ENCODE measurements at regions not wholly inside any gene's neighbourhood (a gene's known extent, or its start where the extent isn't known, plus 50 kb on each side); places are given as distances from the start of the nearest gene placed in this dataset.
"Not testable (repeated sequence)": the region's sequence is repeated elsewhere in the genome, so short reads cannot be mapped to it uniquely, and the experiment has no call there.

- WGBS: 54% methylated on average over 5 of the region's 5 CpGs
- Histone ChIP-seq H3K4me3 (ENCODE audit: low read length) (no peak overlapping the region), H3K9me3 (ENCODE audit: control insufficient read depth, low read length) (no peaks in the 10 kb centered on the region), H3K27ac (ENCODE audit: low read length) (no peak overlapping the region), H3K27me3 (ENCODE audit: control insufficient read depth, insufficient read depth) (no peaks in the 10 kb centered on the region), H3K4me1 (ENCODE audit: control insufficient read depth, insufficient read depth, low read length) (no peaks in the 10 kb centered on the region)
- no peak for ATAC-seq
- intact Hi-C loops (cut with DNase I): loop anchor here in 1 of 4 donors (5.0 kb wide), 1 partner anchor 62 kb away; no protein-coding TSS in a partner anchor
- no peak for DNase-seq
Observed at GRCh38 chr17:20930081-20930760, 112.6 kb downstream of the USP22 start.

- not testable (repeated sequence) for H3K4me3 ChIP-seq (ENCODE audit: low read length); DNase-seq; ATAC-seq; H3K4me1 ChIP-seq (ENCODE audit: control insufficient read depth, insufficient read depth, low read length); H3K9me3 ChIP-seq (ENCODE audit: control insufficient read depth, low read length); H3K27ac ChIP-seq (ENCODE audit: low read length); H3K27me3 ChIP-seq (ENCODE audit: control insufficient read depth, insufficient read depth)
- intact Hi-C loops (cut with DNase I): loop anchor here in 1 of 4 donors (5.0 kb wide), 1 partner anchor 59 kb away; no protein-coding TSS in a partner anchor
- 95% methylated on average over 3 of the region's 3 CpGs for WGBS
Observed at GRCh38 chr17:20933040-20933439, 109.8 kb downstream of the USP22 start.

- Histone ChIP-seq H3K4me1 (ENCODE audit: control insufficient read depth, insufficient read depth, low read length) (no peaks in the 10 kb centered on the region), H3K27me3 (ENCODE audit: control insufficient read depth, insufficient read depth) (no peaks in the 10 kb centered on the region), H3K27ac (ENCODE audit: low read length) (no peak overlapping the region), H3K4me3 (ENCODE audit: low read length) (no peak overlapping the region), H3K9me3 (ENCODE audit: control insufficient read depth, low read length) (no peaks in the 10 kb centered on the region)
- ATAC-seq: no peak
- no peak for DNase-seq
- intact Hi-C loops (cut with DNase I): loop anchor here in 1 of 4 donors (5.0 kb wide), 1 partner anchor 58 kb away; no protein-coding TSS in a partner anchor
Observed at GRCh38 chr17:20934288-20934687, 108.5 kb downstream of the USP22 start.

GRCh38 chr17:20935740-20936139 lies 107.1 kb downstream of the USP22 start:
- Histone ChIP-seq H3K4me1 (ENCODE audit: control insufficient read depth, insufficient read depth, low read length) (no peaks in the 10 kb centered on the region), H3K27me3 (ENCODE audit: control insufficient read depth, insufficient read depth) (no peaks in the 10 kb centered on the region), H3K27ac (ENCODE audit: low read length) (peak overlapping the region; percentile 52), H3K4me3 (ENCODE audit: low read length) (no peak overlapping the region), H3K9me3 (ENCODE audit: control insufficient read depth, low read length) (no peaks in the 10 kb centered on the region)
- ATAC-seq: peak; percentile 38 to 74
- intact Hi-C loops (cut with DNase I): no loop called here
- WGBS: 16% methylated on average over 2 of the region's 2 CpGs
- DNase-seq: no peak

GRCh38 chr17:20938244-20938643 lies 104.6 kb downstream of the USP22 start:
- H3K27ac ChIP-seq (ENCODE audit: low read length): no peak overlapping the region
- intact Hi-C loops (cut with DNase I): no loop called here
- no peak for ATAC-seq
- H3K4me1 ChIP-seq (ENCODE audit: control insufficient read depth, insufficient read depth, low read length): no peaks in the 10 kb centered on the region
- H3K27me3 ChIP-seq (ENCODE audit: control insufficient read depth, insufficient read depth): no peaks in the 10 kb centered on the region
- no peaks in the 10 kb centered on the region for H3K9me3 ChIP-seq (ENCODE audit: control insufficient read depth, low read length)
- 97% methylated on average over 15 of the region's 15 CpGs for WGBS
- DNase-seq: no peak
- H3K4me3 ChIP-seq (ENCODE audit: low read length): no peak overlapping the region

GRCh38 chr17:20938988-20939615 lies 103.7 kb downstream of the USP22 start:
- no peak overlapping the region for H3K27ac ChIP-seq (ENCODE audit: low read length)
- no peaks in the 10 kb centered on the region for H3K4me1 ChIP-seq (ENCODE audit: control insufficient read depth, insufficient read depth, low read length)
- no peak overlapping the region for H3K4me3 ChIP-seq (ENCODE audit: low read length)
- ATAC-seq (no peak), DNase-seq (no peak)
- intact Hi-C loops (cut with DNase I): no loop called here
- no peaks in the 10 kb centered on the region for H3K27me3 ChIP-seq (ENCODE audit: control insufficient read depth, insufficient read depth)
- no peaks in the 10 kb centered on the region for H3K9me3 ChIP-seq (ENCODE audit: control insufficient read depth, low read length)

GRCh38 chr17:20941872-20942271 lies 100.9 kb downstream of the USP22 start:
- ATAC-seq: no peak
- Histone ChIP-seq H3K9me3 (ENCODE audit: control insufficient read depth, low read length) (no peaks in the 10 kb centered on the region), H3K27me3 (ENCODE audit: control insufficient read depth, insufficient read depth) (no peaks in the 10 kb centered on the region), H3K4me3 (ENCODE audit: low read length) (no peak overlapping the region), H3K27ac (ENCODE audit: low read length) (no peak overlapping the region), H3K4me1 (ENCODE audit: control insufficient read depth, insufficient read depth, low read length) (no peaks in the 10 kb centered on the region)
- intact Hi-C loops (cut with DNase I): no loop called here
- no peak for DNase-seq
- WGBS: 91% methylated on average over 5 of the region's 5 CpGs

- DNase-seq (no peak), ATAC-seq (no peak)
- WGBS: 72% methylated on average over 12 of the region's 12 CpGs
- no peaks in the 10 kb centered on the region for H3K4me1 ChIP-seq (ENCODE audit: control insufficient read depth, insufficient read depth, low read length)
- no peak overlapping the region for H3K27ac ChIP-seq (ENCODE audit: low read length)
- no peaks in the 10 kb centered on the region for H3K9me3 ChIP-seq (ENCODE audit: control insufficient read depth, low read length)
- H3K27me3 ChIP-seq (ENCODE audit: control insufficient read depth, insufficient read depth): no peaks in the 10 kb centered on the region
- H3K4me3 ChIP-seq (ENCODE audit: low read length): no peak overlapping the region
- intact Hi-C loops (cut with DNase I): no loop called here
Observed at GRCh38 chr17:20944014-20944865, 98.6 kb downstream of the USP22 start.

- H3K27ac ChIP-seq (ENCODE audit: low read length); H3K4me3 ChIP-seq (ENCODE audit: low read length); intact Hi-C loops (cut with DNase I); DNase-seq; H3K9me3 ChIP-seq (ENCODE audit: control insufficient read depth, low read length); H3K4me1 ChIP-seq (ENCODE audit: control insufficient read depth, insufficient read depth, low read length); H3K27me3 ChIP-seq (ENCODE audit: control insufficient read depth, insufficient read depth); ATAC-seq: not testable (repeated sequence)
- WGBS: 96% methylated on average over 5 of the region's 5 CpGs
Observed at GRCh38 chr17:20947708-20948107, 95.1 kb downstream of the USP22 start.

- no peak overlapping the region for H3K27ac ChIP-seq (ENCODE audit: low read length)
- DNase-seq (no peak), ATAC-seq (no peak)
- H3K4me1 ChIP-seq (ENCODE audit: control insufficient read depth, insufficient read depth, low read length): no peaks in the 10 kb centered on the region
- H3K9me3 ChIP-seq (ENCODE audit: control insufficient read depth, low read length): no peaks in the 10 kb centered on the region
- intact Hi-C loops (cut with DNase I): no loop called here
- 69% methylated on average over 10 of the region's 10 CpGs for WGBS
- no peaks in the 10 kb centered on the region for H3K27me3 ChIP-seq (ENCODE audit: control insufficient read depth, insufficient read depth)
- no peak overlapping the region for H3K4me3 ChIP-seq (ENCODE audit: low read length)
Observed at GRCh38 chr17:20948984-20949777, 93.6 kb downstream of the USP22 start.

Measured in right cardiac atrium (tissue), 5 donors.